Astrocyte (in vitro differentiated cells and primary cell): ENCODE measurements at regions not wholly inside any gene's neighbourhood (a gene's known extent, or its start where the extent isn't known, plus 50 kb on each side); places are given as distances from the start of the nearest gene placed in this dataset.

Source experiments
- DNase-seq: peaks from one replicate; pipeline ENCODE4 v3.0.0-alpha.2; 2010; ENCODE audit warnings: low read depth
- FAIRE-seq: peaks from 2 replicates; lab custom pipeline; 2011; peaks lifted over from hg19 to GRCh38; lab: Jason Lieb, UNC
- H2AFZ ChIP-seq: 2 replicates; pipeline ENCODE4 v1.6.0; 2012; ENCODE audit warnings: low read depth, low read length, inconsistent platforms
- H3K27ac ChIP-seq: 2 replicates; pipeline ENCODE4 v1.5.1; 2011; ENCODE audit warnings: low read depth, low read length, inconsistent platforms
- H3K27me3 ChIP-seq: 2 replicates; pipeline ENCODE4 v1.6.0; 2011; ENCODE audit warnings: low read length, inconsistent platforms; ENCODE audit not compliant: insufficient read depth
- H3K36me3 ChIP-seq: 2 replicates; pipeline ENCODE4 v1.5.1; 2011; ENCODE audit warnings: low read length, inconsistent platforms; ENCODE audit not compliant: insufficient read depth
- H3K4me1 ChIP-seq: 2 replicates; pipeline ENCODE4 v1.5.1; 2011; ENCODE audit warnings: low read length, inconsistent platforms; ENCODE audit not compliant: insufficient read depth
- H3K4me2 ChIP-seq: 2 replicates; pipeline ENCODE4 v1.6.0; 2012; ENCODE audit warnings: low read length, inconsistent platforms
- H3K4me3 ChIP-seq: 2 replicates; pipeline ENCODE4 v1.5.1; 2011; ENCODE audit warnings: low read depth, mild to moderate bottlenecking, low read length, inconsistent platforms; ENCODE audit not compliant: insufficient read depth
- H3K79me2 ChIP-seq: 2 replicates; pipeline ENCODE4 v1.6.0; 2012; ENCODE audit warnings: mild to moderate bottlenecking, low read length, inconsistent platforms; ENCODE audit not compliant: insufficient read depth
- H3K9ac ChIP-seq: 2 replicates; pipeline ENCODE4 v1.6.0; 2012; ENCODE audit warnings: mild to moderate bottlenecking, low read length, inconsistent platforms
- H3K9me3 ChIP-seq: 2 replicates; pipeline ENCODE4 v1.5.1; 2012; ENCODE audit warnings: low read depth, mild to moderate bottlenecking, low read length, inconsistent platforms; ENCODE audit not compliant: insufficient read depth
- H4K20me1 ChIP-seq: 2 replicates; pipeline ENCODE4 v1.6.0; 2012; ENCODE audit warnings: low read length, inconsistent platforms; ENCODE audit not compliant: insufficient read depth
- H3K27ac Mint-ChIP-seq: one replicate; pipeline ENCODE4 v1.8.0; 2021; ENCODE audit warnings: mild to moderate bottlenecking, mixed read lengths; ENCODE audit not compliant: unreplicated experiment
- H3K27me3 Mint-ChIP-seq: one replicate; pipeline ENCODE4 v1.8.0; 2021; ENCODE audit warnings: low read depth, mixed read lengths; ENCODE audit not compliant: unreplicated experiment
- H3K36me3 Mint-ChIP-seq: one replicate; pipeline ENCODE4 v1.8.0; 2021; ENCODE audit warnings: low read depth, mixed read lengths; ENCODE audit not compliant: unreplicated experiment
- H3K4me1 Mint-ChIP-seq: one replicate; pipeline ENCODE4 v1.8.0; 2021; ENCODE audit warnings: low read depth, mixed read lengths; ENCODE audit not compliant: unreplicated experiment
- H3K4me3 Mint-ChIP-seq: one replicate; pipeline ENCODE4 v1.8.0; 2021; ENCODE audit warnings: mild to moderate bottlenecking, moderate library complexity, mixed read lengths; ENCODE audit not compliant: unreplicated experiment
- H3K9me3 Mint-ChIP-seq: one replicate; pipeline ENCODE4 v1.8.0; 2021; ENCODE audit warnings: mild to moderate bottlenecking, mixed read lengths; ENCODE audit not compliant: unreplicated experiment
- CTCF ChIP-seq: IDR thresholded peaks from 2 replicates; pipeline ENCODE4 v1.5.1; 2011; ENCODE audit warnings: low read depth, mild to moderate bottlenecking, inconsistent platforms, low read length, moderate library complexity; ENCODE audit not compliant: insufficient read depth
- EZH2 ChIP-seq: IDR thresholded peaks from 2 replicates; pipeline ENCODE4 v1.6.1; 2012; ENCODE audit warnings: mild to moderate bottlenecking, low read length, inconsistent platforms; ENCODE audit not compliant: insufficient read depth

- Mint-ChIP-seq H3K9me3 (no peaks in the 10 kb centered on the region), H3K36me3 (no peaks in the 10 kb centered on the region), H3K4me3 (no peak overlapping the region), H3K27ac (no peak overlapping the region), H3K27me3 (no peaks in the 10 kb centered on the region), H3K4me1 (no peaks in the 10 kb centered on the region)
- TF ChIP-seq CTCF = no peak
- TF ChIP-seq EZH2 = no peak
- FAIRE-seq (no peak), DNase-seq (no peak)
- Histone ChIP-seq H3K4me1 (no peaks in the 10 kb centered on the region), H3K9ac (no peak overlapping the region), H3K9me3 (no peaks in the 10 kb centered on the region), H3K27ac (no peak overlapping the region), H2AFZ (no peak overlapping the region), H3K4me2 (no peak overlapping the region), H4K20me1 (no peaks in the 10 kb centered on the region), H3K36me3 (no peaks in the 10 kb centered on the region), H3K27me3 (no peaks in the 10 kb centered on the region), H3K4me3 (no peak overlapping the region), H3K79me2 (no peaks in the 10 kb centered on the region)
These were observed 156.6 kb upstream of the ALCAM start for GRCh38 chr3:105210141-105210540.

GRCh38 chr3:105214590-105214989 lies 152.1 kb upstream of the ALCAM start:
- Mint-ChIP-seq H3K36me3 (no peaks in the 10 kb centered on the region), H3K27me3 (no peaks in the 10 kb centered on the region), H3K27ac (no peak overlapping the region), H3K4me3 (no peak overlapping the region), H3K4me1 (no peaks in the 10 kb centered on the region), H3K9me3 (peaks cover 1% of the 10 kb centered on the region)
- H3K4me2 ChIP-seq = no peak overlapping the region
- H2AFZ ChIP-seq = no peak overlapping the region
- H3K9ac ChIP-seq = no peak overlapping the region
- no peaks in the 10 kb centered on the region for H3K4me1 ChIP-seq
- no peaks in the 10 kb centered on the region for H3K36me3 ChIP-seq
- H3K4me3 ChIP-seq = no peak overlapping the region
- no peaks in the 10 kb centered on the region for H3K9me3 ChIP-seq
- no peak for FAIRE-seq
- no peaks in the 10 kb centered on the region for H3K27me3 ChIP-seq
- no peaks in the 10 kb centered on the region for H4K20me1 ChIP-seq
- no peak for DNase-seq
- H3K27ac ChIP-seq = no peak overlapping the region
- no peaks in the 10 kb centered on the region for H3K79me2 ChIP-seq
- TF ChIP-seq EZH2 (no peak), CTCF (no peak)

- Mint-ChIP-seq H3K27ac (no peak overlapping the region), H3K27me3 (no peaks in the 10 kb centered on the region), H3K9me3 (peaks cover 6% of the 10 kb centered on the region), H3K4me1 (peaks cover 2% of the 10 kb centered on the region), H3K4me3 (no peak overlapping the region), H3K36me3 (peaks cover 2% of the 10 kb centered on the region)
- Histone ChIP-seq H3K9ac (no peak overlapping the region), H3K27me3 (no peaks in the 10 kb centered on the region), H3K27ac (no peak overlapping the region), H2AFZ (no peak overlapping the region), H4K20me1 (no peaks in the 10 kb centered on the region), H3K4me1 (no peaks in the 10 kb centered on the region), H3K4me3 (no peak overlapping the region), H3K4me2 (no peak overlapping the region), H3K9me3 (no peaks in the 10 kb centered on the region), H3K79me2 (no peaks in the 10 kb centered on the region), H3K36me3 (no peaks in the 10 kb centered on the region)
- TF ChIP-seq EZH2 (no peak), CTCF (no peak)
- FAIRE-seq = no peak
- no peak for DNase-seq
These were observed 144.1 kb upstream of the ALCAM start for GRCh38 chr3:105222568-105223093.
